NCI-H82 treated with DMSO at 0.1 percent for 48 hours (cell line): ENCODE measurements at regions not wholly inside any gene's neighbourhood (a gene's known extent, or its start where the extent isn't known, plus 50 kb on each side); places are given as distances from the start of the nearest gene placed in this dataset.

Experiments used
- DNase-seq: peaks from one replicate; lab custom pipeline; 2025; ENCODE audit not compliant: unreplicated experiment; lab: John Stamatoyannopoulos, UW

GRCh38 chr4:161133586-161134276 is 1030.1 kb downstream of the FSTL5 start:
- DNase-seq = no peak

- no peak for DNase-seq
Measured at GRCh38 chr4:161132715-161133425, 1030.9 kb downstream of the FSTL5 start.

- DNase-seq = no peak
Measured at GRCh38 chr4:161121451-161121850, 1042.3 kb downstream of the FSTL5 start.

- no peak for DNase-seq
Measured at GRCh38 chr4:161101881-161102280, 1061.9 kb downstream of the FSTL5 start.

- DNase-seq = no peak
Measured at GRCh38 chr4:161097821-161098220, 1066.0 kb downstream of the FSTL5 start.

- no peak for DNase-seq
Measured at GRCh38 chr4:161061046-161061445, 1102.8 kb downstream of the FSTL5 start.
